Activated T-cell treated with anti-CD3 and anti-CD28 coated beads, Interleukin-2, amount 50 U/mL, for 72 hours (primary cell): ENCODE measurements at regions not wholly inside any gene's neighbourhood (a gene's known extent, or its start where the extent isn't known, plus 50 kb on each side); places are given as distances from the start of the nearest gene placed in this dataset.
A peak's percentile ranks its signal among the peaks of the same experiment; 100 is the strongest.
"Not testable (repeated sequence)": the region's sequence is repeated elsewhere in the genome, so short reads cannot be mapped to it uniquely, and the experiment has no call there.

Source experiments
- ATAC-seq, 2 donors: fragments of 150-1000 bp; cut with Tn5 transposase; replicated peaks in 1 of 2; 2 replicates each; pipeline ENCODE4 v1.10.0; 2021; ENCODE audit warnings: moderate library complexity in 2 of 2, mild to moderate bottlenecking in 1 of 2
- DNase-seq, 2 donors: peaks; one replicate each; pipeline ENCODE4 v3.0.0; 2021 to 2022; ENCODE audit warnings: mixed read lengths in 1 of 2
- H3K27ac Mint-ChIP-seq: one replicate; pipeline ENCODE4 v1.8.0; 2022; ENCODE audit warnings: mild to moderate bottlenecking, moderate library complexity, mixed read lengths
- H3K27me3 Mint-ChIP-seq: one replicate; pipeline ENCODE4 v1.8.0; 2022; ENCODE audit warnings: low read depth, mixed read lengths
- H3K36me3 Mint-ChIP-seq, 2 donors: one replicate each; pipeline ENCODE4 v1.8.0; 2022; ENCODE audit warnings: mixed read lengths in 2 of 2, mild to moderate bottlenecking in 1 of 2; ENCODE audit not compliant: insufficient read depth in 2 of 2
- H3K4me1 Mint-ChIP-seq: one replicate; pipeline ENCODE4 v1.8.0; 2022; ENCODE audit warnings: low read depth, mixed read lengths
- H3K4me3 Mint-ChIP-seq, 2 donors: one replicate each; pipeline ENCODE4 v1.8.0; 2022; ENCODE audit warnings: mild to moderate bottlenecking in 2 of 2, mixed read lengths in 2 of 2, moderate library complexity in 2 of 2
- H3K9me3 Mint-ChIP-seq, 2 donors: one replicate each; pipeline ENCODE4 v1.8.0; 2022; ENCODE audit warnings: mixed read lengths in 2 of 2

DNA sequence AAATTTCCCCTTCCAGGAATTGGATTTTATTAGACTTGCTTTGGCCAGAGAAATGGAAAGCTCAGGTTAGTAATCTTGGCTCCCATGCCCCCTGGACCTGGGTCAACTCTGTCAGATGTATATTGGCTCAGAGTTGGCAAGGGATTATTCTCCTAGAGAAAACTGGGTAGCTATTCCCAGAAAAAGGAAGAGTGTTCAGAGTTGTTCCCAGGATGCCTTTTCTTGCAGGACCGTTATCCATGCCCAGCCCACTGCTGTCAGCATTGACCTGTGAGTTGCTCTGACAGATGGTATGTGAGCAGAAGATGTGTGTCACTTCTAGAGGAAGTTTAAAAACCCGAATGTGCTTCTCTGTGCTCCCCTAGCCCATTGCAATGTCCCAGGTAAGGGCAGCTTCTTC is 509.9 kb upstream of the ZFP42 start:
- DNase-seq (no peak), ATAC-seq (no peak)
- no peaks in the 10 kb centered on the region for H3K4me1 Mint-ChIP-seq
- no peak overlapping the region for H3K4me3 Mint-ChIP-seq
- peaks cover 6 to 10% of the 10 kb centered on the region in 2 donors for H3K9me3 Mint-ChIP-seq
- no peaks in the 10 kb centered on the region for H3K27me3 Mint-ChIP-seq
- no peaks in the 10 kb centered on the region for H3K36me3 Mint-ChIP-seq
- no peak overlapping the region for H3K27ac Mint-ChIP-seq

DNA sequence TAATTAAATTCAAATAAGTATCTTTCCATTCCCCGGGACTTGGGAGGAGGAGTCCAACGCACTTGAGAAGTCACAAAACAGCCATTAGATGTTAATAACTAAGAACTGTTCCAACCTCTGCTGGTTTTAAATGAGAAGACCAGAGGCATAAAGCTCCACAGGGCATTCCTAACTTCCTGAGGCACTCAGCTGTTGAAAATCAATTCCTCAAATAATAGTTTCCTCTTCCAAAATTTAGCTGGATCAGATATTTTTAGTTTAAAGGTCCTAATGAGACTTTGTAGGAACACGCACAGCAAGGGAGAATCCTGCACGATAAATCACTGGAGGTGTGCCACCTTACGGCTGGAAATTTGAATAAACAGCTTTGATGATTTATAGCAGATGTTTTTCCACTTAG is 504.3 kb upstream of the ZFP42 start:
- H3K27me3 Mint-ChIP-seq = no peaks in the 10 kb centered on the region
- H3K4me1 Mint-ChIP-seq = no peaks in the 10 kb centered on the region
- H3K36me3 Mint-ChIP-seq = peaks cover 0 to 3% of the 10 kb centered on the region in 2 donors
- H3K9me3 Mint-ChIP-seq = peaks cover 8 to 10% of the 10 kb centered on the region in 2 donors
- no peak overlapping the region for H3K4me3 Mint-ChIP-seq
- no peak for DNase-seq
- ATAC-seq = no peak
- H3K27ac Mint-ChIP-seq = no peak overlapping the region

- no peak overlapping the region for H3K27ac Mint-ChIP-seq
- H3K4me1 Mint-ChIP-seq = no peaks in the 10 kb centered on the region
- DNase-seq (no peak), ATAC-seq (no peak)
- H3K4me3 Mint-ChIP-seq = no peak overlapping the region
- H3K9me3 Mint-ChIP-seq = peaks cover 6 to 10% of the 10 kb centered on the region in 2 donors
- no peaks in the 10 kb centered on the region for H3K27me3 Mint-ChIP-seq
- peaks cover 0 to 3% of the 10 kb centered on the region in 2 donors for H3K36me3 Mint-ChIP-seq
Observed at GRCh38 chr4:187491959-187492358, 503.6 kb upstream of the ZFP42 start.

DNA sequence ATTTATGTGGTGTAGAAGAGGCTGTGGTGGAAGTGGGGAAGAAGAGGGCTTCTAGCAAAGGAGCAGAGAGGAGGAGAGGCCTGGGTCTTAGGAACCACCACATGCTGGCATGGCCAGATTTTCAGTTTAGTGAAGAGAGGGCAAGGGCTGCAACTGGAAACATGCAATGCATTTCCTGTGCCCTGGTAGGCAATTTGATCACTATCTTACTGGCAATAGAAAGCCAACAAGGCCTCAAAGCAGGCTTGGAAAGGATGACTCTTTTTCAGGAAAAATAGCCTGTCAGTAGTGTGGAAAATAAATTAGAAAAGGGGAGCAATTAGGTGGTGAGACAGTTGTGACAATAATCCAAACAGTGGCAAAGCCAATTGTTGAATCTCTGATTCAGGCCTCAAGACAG is 501.9 kb upstream of the ZFP42 start:
- no peak for DNase-seq
- Mint-ChIP-seq H3K36me3 (peaks cover 3% of the 10 kb centered on the region in 2 donors), H3K27ac (no peak overlapping the region), H3K4me1 (no peaks in the 10 kb centered on the region), H3K4me3 (no peak overlapping the region), H3K27me3 (no peaks in the 10 kb centered on the region), H3K9me3 (peaks cover 8 to 9% of the 10 kb centered on the region in 2 donors)
- no peak for ATAC-seq

DNA sequence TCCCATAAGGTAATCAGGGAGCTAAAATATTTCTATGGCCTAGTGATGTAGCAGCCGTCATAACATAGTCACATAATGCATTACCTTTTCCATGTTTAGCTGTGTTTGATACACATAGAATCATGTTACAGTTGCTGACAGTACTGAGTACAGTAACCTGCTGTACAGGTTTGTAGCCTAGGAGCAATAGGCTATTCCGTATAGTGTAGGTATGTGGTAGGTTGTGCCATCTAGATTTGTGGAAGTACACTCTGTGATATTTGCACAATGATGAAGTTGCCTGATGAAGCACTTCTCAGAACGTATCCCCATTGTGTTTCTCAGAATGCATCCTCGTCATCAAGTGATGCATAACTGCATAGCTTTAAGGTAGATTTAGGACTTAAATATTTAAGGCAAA is 495.6 kb upstream of the ZFP42 start:
- peaks cover 7 to 16% of the 10 kb centered on the region in 2 donors for H3K9me3 Mint-ChIP-seq
- no peaks in the 10 kb centered on the region for H3K27me3 Mint-ChIP-seq
- H3K4me3 Mint-ChIP-seq = no peak overlapping the region
- DNase-seq (no peak), ATAC-seq (no peak)
- H3K4me1 Mint-ChIP-seq = no peaks in the 10 kb centered on the region
- peaks cover 0 to 3% of the 10 kb centered on the region in 2 donors for H3K36me3 Mint-ChIP-seq
- no peak overlapping the region for H3K27ac Mint-ChIP-seq

- ATAC-seq (no peak), DNase-seq (no peak)
- Mint-ChIP-seq H3K27me3 (no peaks in the 10 kb centered on the region), H3K4me3 (no peak overlapping the region), H3K27ac (no peak overlapping the region), H3K4me1 (no peaks in the 10 kb centered on the region), H3K36me3 (peaks cover 0 to 3% of the 10 kb centered on the region in 2 donors), H3K9me3 (peaks cover 7 to 16% of the 10 kb centered on the region in 2 donors)
Observed at GRCh38 chr4:187500796-187501195, 494.8 kb upstream of the ZFP42 start.

GRCh38 chr4:187501731-187502130 is 493.8 kb upstream of the ZFP42 start:
- ATAC-seq = no peak
- H3K27ac Mint-ChIP-seq = no peak overlapping the region
- no peaks in the 10 kb centered on the region for H3K4me1 Mint-ChIP-seq
- H3K9me3 Mint-ChIP-seq = peaks cover 8 to 16% of the 10 kb centered on the region in 2 donors
- peaks cover 0 to 3% of the 10 kb centered on the region in 2 donors for H3K36me3 Mint-ChIP-seq
- DNase-seq = no peak
- no peaks in the 10 kb centered on the region for H3K27me3 Mint-ChIP-seq
- H3K4me3 Mint-ChIP-seq = no peak overlapping the region

DNA sequence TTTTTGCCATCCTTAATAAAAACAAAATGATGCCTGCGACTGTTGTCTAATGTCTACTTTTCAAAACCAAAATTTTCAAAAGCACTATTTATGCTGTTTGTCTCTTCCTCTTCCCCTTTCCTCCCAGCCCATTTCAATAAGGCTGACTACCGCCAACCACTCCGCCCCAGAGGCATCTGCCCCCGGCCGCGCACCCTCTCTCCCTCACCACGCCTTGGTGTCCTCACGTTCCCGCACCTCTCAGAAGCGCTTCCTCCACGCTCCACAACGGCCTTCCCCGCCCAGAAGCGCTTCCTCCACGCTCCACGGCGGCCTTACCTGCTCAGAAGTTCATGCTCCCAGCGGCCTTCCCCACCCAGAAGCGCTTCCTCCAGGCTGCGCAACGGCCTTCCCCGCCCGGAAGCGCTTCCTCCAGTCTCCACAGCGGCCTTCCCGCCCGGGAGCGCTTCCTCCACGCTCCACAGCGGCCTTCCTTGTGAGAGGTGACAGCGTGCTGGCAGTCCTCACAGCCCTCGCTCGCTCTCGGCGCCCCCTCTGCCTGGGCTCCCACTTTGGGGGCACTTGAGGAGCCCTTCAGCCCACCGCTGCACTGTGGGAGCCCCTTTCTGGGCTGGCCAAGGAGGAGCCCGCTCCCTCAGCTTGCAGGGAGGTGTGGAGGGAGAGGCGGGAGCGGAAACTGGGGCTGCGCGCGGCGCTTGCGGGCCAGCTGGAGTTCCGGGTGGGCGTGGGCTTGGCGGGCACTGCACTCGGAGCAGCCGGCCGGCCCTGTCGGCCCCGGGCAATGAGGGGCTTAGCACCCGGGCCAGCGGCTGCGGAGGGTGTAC is 490.4 kb upstream of the ZFP42 start:
- ATAC-seq = no peak
- Mint-ChIP-seq H3K4me3 (peak overlapping the region in 1 of 2 donors; percentile 15), H3K9me3 (peaks cover 8 to 17% of the 10 kb centered on the region in 2 donors), H3K36me3 (no peaks in the 10 kb centered on the region), H3K27ac (no peak overlapping the region), H3K4me1 (no peaks in the 10 kb centered on the region), H3K27me3 (no peaks in the 10 kb centered on the region)
- DNase-seq = no peak

- H3K4me3 Mint-ChIP-seq, DNase-seq, H3K27me3 Mint-ChIP-seq, H3K27ac Mint-ChIP-seq, H3K4me1 Mint-ChIP-seq, ATAC-seq, H3K36me3 Mint-ChIP-seq: not testable (repeated sequence)
- H3K9me3 Mint-ChIP-seq = peaks cover 8 to 15% of the 10 kb centered on the region in 2 donors
Observed at GRCh38 chr4:187505798-187506141, 489.8 kb upstream of the ZFP42 start.

- no peak for DNase-seq
- Mint-ChIP-seq H3K36me3 (peaks cover 0 to under 1% of the 10 kb centered on the region in 2 donors), H3K4me3 (no peak overlapping the region)
Observed at GRCh38 chr4:187516224-187516623, 479.3 kb upstream of the ZFP42 start.

GRCh38 chr4:187541666-187542065 is 453.9 kb upstream of the ZFP42 start:
- Mint-ChIP-seq H3K36me3 (peaks cover 0 to 2% of the 10 kb centered on the region in 2 donors), H3K4me1 (no peaks in the 10 kb centered on the region)

More at GRCh38 chr4:187516224-187516623, 479.3 kb upstream of the ZFP42 start:
- H3K9me3 Mint-ChIP-seq = peaks cover 4 to 6% of the 10 kb centered on the region in 2 donors
- ATAC-seq = no peak
- no peak overlapping the region for H3K27ac Mint-ChIP-seq
- no peaks in the 10 kb centered on the region for H3K4me1 Mint-ChIP-seq
- H3K27me3 Mint-ChIP-seq = no peaks in the 10 kb centered on the region

DNA sequence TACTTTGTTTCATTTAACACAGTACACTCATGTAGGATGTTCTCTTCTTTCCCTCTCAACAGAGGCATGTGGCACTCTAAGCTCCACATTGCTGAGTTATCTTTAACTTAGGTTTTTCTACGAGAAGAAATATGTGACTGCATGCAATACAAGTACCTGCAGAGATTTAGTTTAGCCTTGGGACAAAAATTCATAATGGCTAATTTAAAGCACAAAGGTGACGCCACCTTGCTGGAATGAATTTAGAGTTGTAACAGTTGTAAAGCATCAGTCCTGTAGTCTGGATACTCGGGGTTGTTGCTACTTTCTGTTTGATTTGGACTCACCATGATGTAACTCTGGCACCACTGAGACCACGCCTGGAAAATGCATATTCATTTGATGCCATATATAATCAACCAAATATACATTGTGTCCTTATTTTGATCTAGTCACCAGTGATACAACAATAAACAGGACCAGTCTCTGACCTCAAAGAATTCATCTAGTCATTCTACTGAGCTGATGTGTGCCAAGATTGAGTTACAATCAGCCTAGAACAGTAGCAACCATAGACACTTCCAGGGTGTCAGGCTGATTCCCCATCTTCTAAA is 451.0 kb upstream of the ZFP42 start:
- Mint-ChIP-seq H3K9me3 (peaks cover 10 to 12% of the 10 kb centered on the region in 2 donors), H3K27ac (no peak overlapping the region), H3K4me1 (no peaks in the 10 kb centered on the region), H3K36me3 (peaks cover 0 to 2% of the 10 kb centered on the region in 2 donors), H3K27me3 (no peaks in the 10 kb centered on the region), H3K4me3 (no peak overlapping the region)
- no peak for DNase-seq
- ATAC-seq = no peak

More at GRCh38 chr4:187541666-187542065, 453.9 kb upstream of the ZFP42 start:
- Mint-ChIP-seq H3K27ac (no peak overlapping the region), H3K27me3 (no peaks in the 10 kb centered on the region), H3K9me3 (peaks cover 10% of the 10 kb centered on the region in 2 donors), H3K4me3 (no peak overlapping the region)
- no peak for ATAC-seq
- DNase-seq = no peak

DNA sequence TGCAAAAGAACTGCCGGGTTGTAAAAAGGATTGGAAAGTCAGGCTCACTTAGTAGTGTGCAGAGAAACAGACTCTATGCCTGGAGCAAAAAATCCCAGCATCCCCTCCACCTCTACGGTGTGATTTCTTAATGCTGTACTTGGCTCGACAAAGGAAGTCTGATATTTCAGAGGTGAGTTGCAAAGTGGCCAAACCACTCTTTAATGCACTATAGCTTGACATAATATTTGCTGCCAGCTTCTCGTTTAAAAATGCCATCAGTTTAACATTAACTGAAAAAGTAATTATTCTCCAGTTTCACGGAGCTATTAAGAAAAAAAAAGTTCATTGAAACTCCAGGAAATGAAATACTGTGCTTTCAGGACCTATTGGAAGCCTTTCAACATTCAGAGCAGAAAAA is 448.3 kb upstream of the ZFP42 start:
- H3K36me3 Mint-ChIP-seq = no peaks in the 10 kb centered on the region
- no peak overlapping the region for H3K4me3 Mint-ChIP-seq
- no peak overlapping the region for H3K27ac Mint-ChIP-seq
- DNase-seq (no peak), ATAC-seq (no peak)
- H3K4me1 Mint-ChIP-seq = no peaks in the 10 kb centered on the region
- H3K9me3 Mint-ChIP-seq = peaks cover 11% of the 10 kb centered on the region in 2 donors
- no peaks in the 10 kb centered on the region for H3K27me3 Mint-ChIP-seq
